K562 (cell line): ENCODE measurements at regions not wholly inside any gene's neighbourhood (a gene's known extent, or its start where the extent isn't known, plus 50 kb on each side); places are given as distances from the start of the nearest gene placed in this dataset.
A peak's percentile ranks its signal among the peaks of the same experiment; 100 is the strongest.

ENCODE experiments used
- CCAR2 ChIP-seq: fragments of 200-400 bp; formaldehyde crosslinking; IDR thresholded peaks from 2 replicates; pipeline ENCODE4 v1.6.1; 2017; ENCODE audit warnings: mild to moderate bottlenecking, low read depth, low read length
- CREB5 ChIP-seq: fragments of 250-450 bp; sonication (Bioruptor Pico); IDR thresholded peaks from 2 replicates; pipeline ENCODE4 v1.5.0; 2020; ENCODE audit warnings: mild to moderate bottlenecking
- CTCF ChIP-seq, 3 experiments: IDR thresholded peaks in 2 of 3; conservative IDR thresholded peaks in 1 of 3; 2 replicates each; pipeline ENCODE4 v1.5.1; 2011 to 2012; ENCODE audit warnings: low read length in 3 of 3, mild to moderate bottlenecking in 3 of 3, control low read depth in 2 of 3, improper control_type of control experiment in 1 of 3, inconsistent platforms in 1 of 3, low read depth in 1 of 3, mixed read lengths in 1 of 3, moderate library complexity in 1 of 3; ENCODE audit not compliant: insufficient read depth in 2 of 3
- FOXA3 ChIP-seq, 2 experiments: fragments of 450-650 bp in 1 of 2; sonication (generic) in 1 of 2; formaldehyde crosslinking; IDR thresholded peaks in 1 of 2; conservative IDR thresholded peaks in 1 of 2; 2 replicates each; pipeline versions ENCODE4 v1.4.0 to v1.8.0; 2020 to 2022; ENCODE audit warnings: mild to moderate bottlenecking in 2 of 2, missing genetic modification reagents in 1 of 2
- KLF10 ChIP-seq: fragments of 250-450 bp; sonication (Bioruptor Pico); IDR thresholded peaks from 2 replicates; pipeline ENCODE4 v1.6.1; 2021; ENCODE audit warnings: matching md5 sums
- KLF6 ChIP-seq: fragments of 250-450 bp; sonication (Bioruptor Pico); IDR thresholded peaks from 2 replicates; pipeline ENCODE4 v1.4.0; 2020; ENCODE audit warnings: mild to moderate bottlenecking, moderate library complexity, borderline replicate concordance
- MAX ChIP-seq: sonication (generic); formaldehyde crosslinking; IDR thresholded peaks from 2 replicates; pipeline ENCODE4 v1.9.0; 2022; ENCODE audit warnings: mild to moderate bottlenecking, missing genetic modification reagents
- MECOM ChIP-seq: fragments of 250-450 bp; sonication (Bioruptor Pico); IDR thresholded peaks from 2 replicates; pipeline ENCODE4 v1.8.0; 2022; ENCODE audit warnings: inconsistent platforms
- NFE2L1 ChIP-seq: fragments of 450-650 bp; IDR thresholded peaks from 2 replicates; pipeline ENCODE4 v1.6.1; 2016; ENCODE audit warnings: missing genetic modification characterization, low read depth, mild to moderate bottlenecking, missing compliant biosample characterization, moderate library complexity, borderline replicate concordance
- NFXL1 ChIP-seq: fragments of 450-650 bp; formaldehyde crosslinking; IDR thresholded peaks from 2 replicates; pipeline ENCODE4 v1.4.0; 2021; ENCODE audit warnings: mild to moderate bottlenecking
- PHF21A ChIP-seq: fragments of 450-650 bp; IDR thresholded peaks from 2 replicates; pipeline ENCODE4 v1.6.1; 2017; ENCODE audit warnings: low read depth, borderline replicate concordance
- RAD21 ChIP-seq, 2 experiments: fragments of 250-450 bp in 1 of 2; fragments of 450-650 bp in 1 of 2; sonication (Bioruptor Pico) in 1 of 2; formaldehyde crosslinking in 1 of 2; IDR thresholded peaks in 1 of 2; conservative IDR thresholded peaks in 1 of 2; 2 replicates each; pipeline versions ENCODE4 v1.4.0 to v1.8.0; 2020 to 2022; ENCODE audit warnings: mild to moderate bottlenecking in 2 of 2, moderate library complexity in 1 of 2
- RBM17 ChIP-seq: fragments of 200-400 bp; formaldehyde crosslinking; IDR thresholded peaks from 2 replicates; pipeline ENCODE4 v1.6.1; 2017; ENCODE audit warnings: low read depth, mild to moderate bottlenecking, low read length, borderline replicate concordance
- RNF2 ChIP-seq: sonication (generic); IDR thresholded peaks from 2 replicates; pipeline ENCODE4 v1.6.1; 2016
- SMC3 ChIP-seq: conservative IDR thresholded peaks from 2 replicates; pipeline ENCODE4 v1.6.1; 2011; ENCODE audit warnings: low read depth, low read length, improper control_type of control experiment; ENCODE audit not compliant: insufficient read depth
- TGIF2 ChIP-seq: sonication (generic); formaldehyde crosslinking; IDR thresholded peaks from 2 replicates; pipeline ENCODE4 v1.8.1; 2022; ENCODE audit warnings: mild to moderate bottlenecking, missing genetic modification reagents, moderate library complexity
- ZNF184 ChIP-seq: sonication (generic); formaldehyde crosslinking; IDR thresholded peaks from 2 replicates; pipeline ENCODE4 v1.5.0; 2020; ENCODE audit warnings: missing genetic modification reagents
- ZNF24 ChIP-seq: fragments of 450-650 bp; IDR thresholded peaks from 2 replicates; pipeline ENCODE4 v1.6.1; 2016
- ZNF277 ChIP-seq: fragments of 250-450 bp; sonication (Bioruptor Pico); IDR thresholded peaks from 2 replicates; pipeline ENCODE4 v1.8.0; 2022; ENCODE audit warnings: inconsistent platforms, mild to moderate bottlenecking, moderate library complexity, borderline replicate concordance
- ZNF280B ChIP-seq: fragments of 250-450 bp; sonication (Bioruptor Pico); IDR thresholded peaks from 2 replicates; pipeline ENCODE4 v1.5.1; 2021; ENCODE audit warnings: mild to moderate bottlenecking
- ZNF75A ChIP-seq: fragments of 450-650 bp; formaldehyde crosslinking; IDR thresholded peaks from 2 replicates; pipeline ENCODE4 v1.4.0; 2020; ENCODE audit warnings: mild to moderate bottlenecking
- TF ChIP-seq, protein P1 (sequence below): fragments of 250-450 bp; sonication (Bioruptor Pico); IDR thresholded peaks from 2 replicates; pipeline ENCODE4 v1.5.0; 2021

GRCh38 chr2:175366815-175367214 is 185.3 kb upstream of the ATP5MC3 start (continued):
- TF ChIP-seq ZNF280B (CRISPR knock-in tag) = no peak
- TF ChIP-seq NFE2L1 (tag) = no peak
- no peak for TF ChIP-seq ZNF184
- TF ChIP-seq, protein P1, sequence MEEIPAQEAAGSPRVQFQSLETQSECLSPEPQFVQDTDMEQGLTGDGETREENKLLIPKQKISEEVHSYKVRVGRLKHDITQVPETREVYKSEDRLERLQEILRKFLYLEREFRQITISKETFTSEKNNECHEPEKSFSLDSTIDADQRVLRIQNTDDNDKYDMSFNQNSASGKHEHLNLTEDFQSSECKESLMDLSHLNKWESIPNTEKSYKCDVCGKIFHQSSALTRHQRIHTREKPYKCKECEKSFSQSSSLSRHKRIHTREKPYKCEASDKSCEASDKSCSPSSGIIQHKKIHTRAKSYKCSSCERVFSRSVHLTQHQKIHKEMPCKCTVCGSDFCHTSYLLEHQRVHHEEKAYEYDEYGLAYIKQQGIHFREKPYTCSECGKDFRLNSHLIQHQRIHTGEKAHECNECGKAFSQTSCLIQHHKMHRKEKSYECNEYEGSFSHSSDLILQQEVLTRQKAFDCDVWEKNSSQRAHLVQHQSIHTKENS (CRISPR knock-in tag) = no peak
- TF ChIP-seq TGIF2 (CRISPR knock-in tag) = no peak
- no peak for TF ChIP-seq ZNF24
- TF ChIP-seq MAX (CRISPR knock-in tag) = no peak
- TF ChIP-seq NFXL1 = 0 out of 2 replicates have a peak, but pooled peaks have one; percentile 29
- no peak for TF ChIP-seq FOXA3 (CRISPR knock-in tag; conservative IDR thresholded peaks at IDR 0.05 in 1 of 2, IDR thresholded peaks at IDR 0.05 in 1 of 2)
- no peak for TF ChIP-seq RBM17
- no peak for TF ChIP-seq RNF2
- no peak for TF ChIP-seq CREB5
- no peak for TF ChIP-seq KLF6 (CRISPR knock-in tag)
- TF ChIP-seq KLF10 (CRISPR knock-in tag) = no peak
- TF ChIP-seq ZNF277 (CRISPR knock-in tag) = no peak
- peak; percentile 67; the same call in 1 of the 2 replicates for TF ChIP-seq SMC3
- TF ChIP-seq RAD21 (CRISPR knock-in tag; conservative IDR thresholded peaks at IDR 0.05 in 1 of 2, IDR thresholded peaks at IDR 0.05 in 1 of 2) = peak; percentile 83 to 84
- TF ChIP-seq PHF21A = no peak; the same call in 1 of the 2 replicates
- no peak for TF ChIP-seq MECOM (CRISPR knock-in tag)
- TF ChIP-seq CCAR2 = no peak
- TF ChIP-seq CTCF (IDR thresholded peaks at IDR 0.05 in 2 of 3, conservative IDR thresholded peaks at IDR 0.05 in 1 of 3; ENCODE audit: insufficient read depth in 2 of 3, low read depth in 1 of 3, low read length in 3 of 3) = peak; percentile 86 to 88 (median 88)
- no peak for TF ChIP-seq ZNF75A
